ENCODE measurements at regions not wholly inside any gene's neighbourhood (a gene's known extent, or its start where the extent isn't known, plus 50 kb on each side); places are given as distances from the start of the nearest gene placed in this dataset.

- TF ChIP-seq CTCF (IDR thresholded peaks at IDR 0.05) (no peak), POLR2AphosphoS5 (IDR thresholded peaks at IDR 0.05) (no peak)
These were observed 65.4 kb downstream of the UBIAD1 start for GRCh38 chr1:11338284-11338924.
